ENCODE measurements at regions not wholly inside any gene's neighbourhood (a gene's known extent, or its start where the extent isn't known, plus 50 kb on each side); places are given as distances from the start of the nearest gene placed in this dataset.

DNA sequence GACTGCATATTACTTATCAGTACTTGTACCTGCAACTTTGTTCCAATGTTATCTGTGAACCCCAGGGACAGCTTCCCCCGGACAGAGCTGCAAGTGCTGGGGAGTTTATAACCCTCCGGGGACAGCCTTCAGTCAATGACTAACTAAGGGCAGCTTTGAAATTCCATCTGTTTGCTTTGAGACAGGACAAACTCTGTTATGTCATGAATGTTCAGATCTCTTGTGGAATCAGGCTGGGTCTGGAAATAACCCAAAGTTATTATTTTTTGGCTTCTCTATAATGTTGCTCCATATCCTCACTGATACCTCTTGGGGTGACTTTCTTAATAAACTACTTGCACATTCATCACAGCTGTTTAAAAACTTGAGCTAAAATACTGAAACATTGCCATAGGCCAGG, 617.5 kb upstream of the TLE4 start:
- intact Hi-C loops (cut with micrococcal nuclease), result no loop called here
- Histone ChIP-seq H3K27me3 (ENCODE audit: control insufficient read depth in 2 of 2, insufficient read depth in 2 of 2, low read length in 2 of 2) (no peaks in the 10 kb centered on the region), H4K20me1 (ENCODE audit: insufficient read depth, low read length) (no peaks in the 10 kb centered on the region), H3K27ac (ENCODE audit: low read depth in 1 of 2, low read length in 2 of 2) (no peak overlapping the region), H3K9me3 (replicated peaks in 1 of 2; ENCODE audit: control insufficient read depth in 1 of 2, insufficient read depth in 1 of 2, low read length in 2 of 2) (peaks cover 10 to 12% of the 10 kb centered on the region in 2 donors), H2AFZ (ENCODE audit: insufficient read depth, low read depth, low read length, poor library complexity, severe bottlenecking) (no peak overlapping the region), H3K79me2 (ENCODE audit: insufficient read depth, low read length) (no peaks in the 10 kb centered on the region), H3K4me3 (replicated peaks in 1 of 3; ENCODE audit: low read depth in 2 of 3, low read length in 3 of 3) (no peak overlapping the region), H3K9ac (ENCODE audit: insufficient read depth, low read length, poor library complexity, severe bottlenecking) (no peak overlapping the region), H3K4me2 (replicated peaks; ENCODE audit: extremely low read depth, low read length, poor library complexity, severe bottlenecking) (no peak overlapping the region), H3K4me1 (ENCODE audit: control insufficient read depth in 1 of 2, insufficient read depth in 2 of 2, low read length in 2 of 2) (no peaks in the 10 kb centered on the region), H3K36me3 (replicated peaks in 1 of 2; ENCODE audit: control insufficient read depth in 1 of 2, insufficient read depth in 2 of 2, low read length in 2 of 2) (no peaks in the 10 kb centered on the region)
- H3K36me3 Mint-ChIP-seq, result no peaks in the 10 kb centered on the region
- no peak overlapping the region for H3K4me3 Mint-ChIP-seq
- H3K27me3 Mint-ChIP-seq (ENCODE audit: low read depth in 3 of 3), result peaks cover 0 to 1% (median 0%) of the 10 kb centered on the region in 3 donors
- no peak overlapping the region for H3K27ac Mint-ChIP-seq
- DNase-seq, result no peak
- TF ChIP-seq, protein P1, sequence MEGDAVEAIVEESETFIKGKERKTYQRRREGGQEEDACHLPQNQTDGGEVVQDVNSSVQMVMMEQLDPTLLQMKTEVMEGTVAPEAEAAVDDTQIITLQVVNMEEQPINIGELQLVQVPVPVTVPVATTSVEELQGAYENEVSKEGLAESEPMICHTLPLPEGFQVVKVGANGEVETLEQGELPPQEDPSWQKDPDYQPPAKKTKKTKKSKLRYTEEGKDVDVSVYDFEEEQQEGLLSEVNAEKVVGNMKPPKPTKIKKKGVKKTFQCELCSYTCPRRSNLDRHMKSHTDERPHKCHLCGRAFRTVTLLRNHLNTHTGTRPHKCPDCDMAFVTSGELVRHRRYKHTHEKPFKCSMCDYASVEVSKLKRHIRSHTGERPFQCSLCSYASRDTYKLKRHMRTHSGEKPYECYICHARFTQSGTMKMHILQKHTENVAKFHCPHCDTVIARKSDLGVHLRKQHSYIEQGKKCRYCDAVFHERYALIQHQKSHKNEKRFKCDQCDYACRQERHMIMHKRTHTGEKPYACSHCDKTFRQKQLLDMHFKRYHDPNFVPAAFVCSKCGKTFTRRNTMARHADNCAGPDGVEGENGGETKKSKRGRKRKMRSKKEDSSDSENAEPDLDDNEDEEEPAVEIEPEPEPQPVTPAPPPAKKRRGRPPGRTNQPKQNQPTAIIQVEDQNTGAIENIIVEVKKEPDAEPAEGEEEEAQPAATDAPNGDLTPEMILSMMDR (IDR thresholded peaks at IDR 0.05), result no peak
- 93% methylated on average over 2 of the region's 2 CpGs for WGBS (ENCODE audit: insufficient coverage)
- H3K4me1 Mint-ChIP-seq, result no peaks in the 10 kb centered on the region
- H3K9me3 Mint-ChIP-seq, result peaks cover 5 to 16% (median 8%) of the 10 kb centered on the region in 7 donors

DNA sequence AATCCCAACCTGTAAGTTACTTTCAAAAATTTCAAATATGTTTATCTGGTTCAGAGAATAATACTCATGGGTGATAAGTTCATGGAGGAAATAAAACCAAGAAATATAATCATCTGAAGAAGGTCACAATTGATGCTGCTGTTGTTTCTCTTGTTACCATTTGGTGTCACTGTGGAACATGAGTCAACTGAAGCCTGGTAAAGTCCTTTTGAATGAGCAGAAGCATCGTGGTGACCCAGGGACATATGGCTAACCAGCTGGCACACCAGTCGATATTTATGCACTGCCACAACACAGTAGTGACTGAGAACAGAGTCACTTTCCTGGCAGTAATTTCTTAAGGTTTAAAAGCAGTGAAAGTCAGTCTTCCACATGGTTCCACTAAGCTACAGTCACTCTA, 612.9 kb upstream of the TLE4 start:
- Histone ChIP-seq H3K4me2 (replicated peaks; ENCODE audit: extremely low read depth, low read length, poor library complexity, severe bottlenecking) (no peak overlapping the region), H3K9me3 (replicated peaks in 1 of 2; ENCODE audit: control insufficient read depth in 1 of 2, insufficient read depth in 1 of 2, low read length in 2 of 2) (peaks cover 10 to 12% of the 10 kb centered on the region in 2 donors), H2AFZ (ENCODE audit: insufficient read depth, low read depth, low read length, poor library complexity, severe bottlenecking) (no peak overlapping the region), H3K4me1 (ENCODE audit: control insufficient read depth in 1 of 2, insufficient read depth in 2 of 2, low read length in 2 of 2) (no peaks in the 10 kb centered on the region), H3K27ac (ENCODE audit: low read depth in 1 of 2, low read length in 2 of 2) (no peak overlapping the region), H3K36me3 (replicated peaks in 1 of 2; ENCODE audit: control insufficient read depth in 1 of 2, insufficient read depth in 2 of 2, low read length in 2 of 2) (no peaks in the 10 kb centered on the region), H3K27me3 (ENCODE audit: control insufficient read depth in 2 of 2, insufficient read depth in 2 of 2, low read length in 2 of 2) (no peaks in the 10 kb centered on the region), H3K79me2 (ENCODE audit: insufficient read depth, low read length) (no peaks in the 10 kb centered on the region), H4K20me1 (ENCODE audit: insufficient read depth, low read length) (no peaks in the 10 kb centered on the region), H3K9ac (ENCODE audit: insufficient read depth, low read length, poor library complexity, severe bottlenecking) (no peak overlapping the region), H3K4me3 (replicated peaks in 1 of 3; ENCODE audit: low read depth in 2 of 3, low read length in 3 of 3) (no peak overlapping the region)
- no peak overlapping the region for H3K4me3 Mint-ChIP-seq
- no peak overlapping the region for H3K27ac Mint-ChIP-seq
- H3K4me1 Mint-ChIP-seq, result no peaks in the 10 kb centered on the region
- WGBS (ENCODE audit: insufficient coverage), result 70% methylated on average over 2 of the region's 2 CpGs
- TF ChIP-seq, protein P1 (IDR thresholded peaks at IDR 0.05), result no peak
- intact Hi-C loops (cut with micrococcal nuclease), result no loop called here
- peaks cover 0 to 17% (median 7%) of the 10 kb centered on the region in 7 donors for H3K9me3 Mint-ChIP-seq
- no peaks in the 10 kb centered on the region for H3K36me3 Mint-ChIP-seq
- H3K27me3 Mint-ChIP-seq (ENCODE audit: low read depth in 3 of 3), result no peaks in the 10 kb centered on the region
- DNase-seq, result no peak

Measured in CD14-positive monocyte (primary cell).